ENCODE measurements at regions not wholly inside any gene's neighbourhood (a gene's known extent, or its start where the extent isn't known, plus 50 kb on each side); places are given as distances from the start of the nearest gene placed in this dataset.

- DNase-seq: no peak
- Histone ChIP-seq H3K27ac (no peak overlapping the region), H3K4me3 (no peak overlapping the region), H3K4me1 (no peaks in the 10 kb centered on the region), H3K9me3 (no peaks in the 10 kb centered on the region), H3K27me3 (no peaks in the 10 kb centered on the region), H3K36me3 (ENCODE audit: low read depth, missing control alignments) (no peaks in the 10 kb centered on the region)
- intact Hi-C loops (cut with DNase I; ENCODE audit: low total_unique reads): no loop called here
- WGBS, 2 donors: 39 to 48% methylated on average over 1 of the region's 1 CpG
- TF ChIP-seq POLR2A (IDR thresholded peaks at IDR 0.05) (no peak), CTCF (IDR thresholded peaks at IDR 0.05) (no peak)
Measured at GRCh38 chr15:23998056-23998455, 311.0 kb upstream of the NDN start.

GRCh38 chr15:24008476-24008875 is 321.4 kb upstream of the NDN start:
- WGBS, 2 donors: 34 to 67% methylated on average over 1 of the region's 1 CpG

GRCh38 chr15:24017470-24017869 is 330.4 kb upstream of the NDN start:
- H3K4me3 ChIP-seq: no peak overlapping the region
- intact Hi-C loops (cut with DNase I; ENCODE audit: low total_unique reads): no loop called here
- no peaks in the 10 kb centered on the region for H3K9me3 ChIP-seq
- H3K36me3 ChIP-seq (ENCODE audit: low read depth, missing control alignments): no peaks in the 10 kb centered on the region
- H3K27me3 ChIP-seq: no peaks in the 10 kb centered on the region
- no peak for TF ChIP-seq POLR2A (IDR thresholded peaks at IDR 0.05)
- no peak for TF ChIP-seq CTCF (IDR thresholded peaks at IDR 0.05)
- DNase-seq: no peak
- H3K27ac ChIP-seq: no peak overlapping the region
- no peaks in the 10 kb centered on the region for H3K4me1 ChIP-seq
- 72 to 86% methylated on average over 1 of the region's 1 CpG for WGBS, 2 donors

More at GRCh38 chr15:24008476-24008875, 321.4 kb upstream of the NDN start:
- no peaks in the 10 kb centered on the region for H3K4me1 ChIP-seq
- TF ChIP-seq POLR2A (IDR thresholded peaks at IDR 0.05) (no peak), CTCF (IDR thresholded peaks at IDR 0.05) (no peak)
- H3K9me3 ChIP-seq: no peaks in the 10 kb centered on the region
- no peaks in the 10 kb centered on the region for H3K36me3 ChIP-seq (ENCODE audit: low read depth, missing control alignments)
- intact Hi-C loops (cut with DNase I; ENCODE audit: low total_unique reads): no loop called here
- H3K27me3 ChIP-seq: no peaks in the 10 kb centered on the region
- no peak overlapping the region for H3K27ac ChIP-seq
- H3K4me3 ChIP-seq: no peak overlapping the region
- no peak for DNase-seq

GRCh38 chr15:24039683-24040082 is 352.6 kb upstream of the NDN start:
- Histone ChIP-seq H3K9me3 (no peaks in the 10 kb centered on the region), H3K4me1 (no peaks in the 10 kb centered on the region), H3K27me3 (no peaks in the 10 kb centered on the region), H3K4me3 (no peak overlapping the region), H3K36me3 (ENCODE audit: low read depth, missing control alignments) (no peaks in the 10 kb centered on the region), H3K27ac (no peak overlapping the region)
- DNase-seq: no peak
- TF ChIP-seq POLR2A (IDR thresholded peaks at IDR 0.05): no peak
- no peak for TF ChIP-seq CTCF (IDR thresholded peaks at IDR 0.05)
- 54 to 59% methylated on average over 1 of the region's 1 CpG for WGBS, 2 donors
- intact Hi-C loops (cut with DNase I; ENCODE audit: low total_unique reads): no loop called here

- H3K27ac ChIP-seq: no peak overlapping the region
- WGBS, 2 donors: 64 to 65% methylated on average over 10 of the region's 10 CpGs
- H3K27me3 ChIP-seq: no peaks in the 10 kb centered on the region
- no peaks in the 10 kb centered on the region for H3K9me3 ChIP-seq
- H3K4me3 ChIP-seq: no peak overlapping the region
- intact Hi-C loops (cut with DNase I; ENCODE audit: low total_unique reads): no loop called here
- no peaks in the 10 kb centered on the region for H3K36me3 ChIP-seq (ENCODE audit: low read depth, missing control alignments)
- DNase-seq: no peak
- no peak for TF ChIP-seq POLR2A (IDR thresholded peaks at IDR 0.05)
- TF ChIP-seq CTCF (IDR thresholded peaks at IDR 0.05): no peak
- H3K4me1 ChIP-seq: no peaks in the 10 kb centered on the region
Measured at GRCh38 chr15:24054547-24055245, 367.6 kb upstream of the NDN start.
